Hepatocyte (in vitro differentiated cells): ENCODE measurements at regions not wholly inside any gene's neighbourhood (a gene's known extent, or its start where the extent isn't known, plus 50 kb on each side); places are given as distances from the start of the nearest gene placed in this dataset.

ENCODE experiments used
- DNase-seq: peaks from one replicate; pipeline ENCODE4 v3.0.0-alpha.2; 2016; ENCODE audit warnings: low spot score
- H2AFZ ChIP-seq: fragments of 200-600 bp; sonication (generic); 2 replicates; pipeline ENCODE4 v1.6.0; 2016; ENCODE audit warnings: antibody characterized with exemption, mild to moderate bottlenecking
- H3K27ac ChIP-seq: fragments of 200-600 bp; sonication (generic); 2 replicates; pipeline ENCODE4 v1.5.1; 2016; ENCODE audit warnings: mild to moderate bottlenecking
- H3K27me3 ChIP-seq: fragments of 200-600 bp; sonication (generic); 2 replicates; pipeline ENCODE4 v1.6.1; 2016
- H3K36me3 ChIP-seq: fragments of 200-600 bp; sonication (generic); replicated peaks from 2 replicates; pipeline ENCODE4 v1.5.1; 2016; ENCODE audit warnings: low read depth; ENCODE audit not compliant: insufficient read depth
- H3K4me1 ChIP-seq: fragments of 200-600 bp; sonication (generic); 2 replicates; pipeline ENCODE4 v1.5.1; 2016; ENCODE audit warnings: mild to moderate bottlenecking, moderate library complexity; ENCODE audit not compliant: insufficient read depth
- H3K4me2 ChIP-seq: fragments of 200-600 bp; sonication (generic); 2 replicates; pipeline ENCODE4 v1.6.0; 2016
- H3K4me3 ChIP-seq: fragments of 200-600 bp; sonication (generic); 2 replicates; pipeline ENCODE4 v1.5.1; 2016; ENCODE audit warnings: mild to moderate bottlenecking
- H3K79me2 ChIP-seq: fragments of 200-600 bp; sonication (generic); 2 replicates; pipeline ENCODE4 v1.6.0; 2017; ENCODE audit warnings: mild to moderate bottlenecking
- H3K9me2 ChIP-seq: fragments of 200-600 bp; sonication (generic); replicated peaks from 2 replicates; pipeline ENCODE4 v1.6.0; 2017; ENCODE audit warnings: mild to moderate bottlenecking; ENCODE audit not compliant: insufficient read depth
- H3K9me3 ChIP-seq: fragments of 200-600 bp; sonication (generic); 2 replicates; pipeline ENCODE4 v1.5.1; 2016; ENCODE audit warnings: low read depth, mild to moderate bottlenecking
- H4K20me1 ChIP-seq: fragments of 200-600 bp; sonication (generic); 2 replicates; pipeline ENCODE4 v1.6.0; 2016; ENCODE audit warnings: mild to moderate bottlenecking; ENCODE audit not compliant: insufficient read depth, poor library complexity, severe bottlenecking
- EZH2 ChIP-seq: fragments of 200-600 bp; sonication (generic); IDR thresholded peaks from 2 replicates; pipeline ENCODE4 v1.6.1; 2016; ENCODE audit warnings: antibody characterized with exemption, mild to moderate bottlenecking, borderline replicate concordance
- EZH2phosphoT487 ChIP-seq: fragments of 200-600 bp; sonication (generic); IDR thresholded peaks from one replicate; pipeline ENCODE4 v1.6.1; 2018; ENCODE audit warnings: antibody characterized with exemption, mild to moderate bottlenecking, low read depth, moderate library complexity; ENCODE audit not compliant: unreplicated experiment, severe bottlenecking
- WGBS: methylation state at CpG from one replicate; pipeline ENCODE4 v1.1.6; 2016; ENCODE audit warnings: low lambda C conversion rate; ENCODE audit errors: missing lambda C conversion rate; 5-methylcytosine and 5-hydroxymethylcytosine counted together
- TF ChIP-seq, protein P1 (sequence below): fragments of 200-600 bp; sonication (generic); IDR thresholded peaks from 2 replicates; pipeline ENCODE4 v1.5.1; 2016; ENCODE audit warnings: antibody characterized with exemption, mild to moderate bottlenecking; ENCODE audit not compliant: poor library complexity

GRCh38 chr4:185894481-185894880 lies 82.5 kb upstream of the SORBS2 start:
- Histone ChIP-seq H3K4me1 (no peaks in the 10 kb centered on the region), H3K27ac (no peak overlapping the region), H3K4me2 (no peak overlapping the region), H3K9me2 (no peaks in the 10 kb centered on the region), H3K79me2 (no peaks in the 10 kb centered on the region), H3K27me3 (no peaks in the 10 kb centered on the region), H2AFZ (no peak overlapping the region), H4K20me1 (no peaks in the 10 kb centered on the region), H3K36me3 (no peaks in the 10 kb centered on the region), H3K9me3 (no peaks in the 10 kb centered on the region), H3K4me3 (no peak overlapping the region)
- TF ChIP-seq, protein P1, sequence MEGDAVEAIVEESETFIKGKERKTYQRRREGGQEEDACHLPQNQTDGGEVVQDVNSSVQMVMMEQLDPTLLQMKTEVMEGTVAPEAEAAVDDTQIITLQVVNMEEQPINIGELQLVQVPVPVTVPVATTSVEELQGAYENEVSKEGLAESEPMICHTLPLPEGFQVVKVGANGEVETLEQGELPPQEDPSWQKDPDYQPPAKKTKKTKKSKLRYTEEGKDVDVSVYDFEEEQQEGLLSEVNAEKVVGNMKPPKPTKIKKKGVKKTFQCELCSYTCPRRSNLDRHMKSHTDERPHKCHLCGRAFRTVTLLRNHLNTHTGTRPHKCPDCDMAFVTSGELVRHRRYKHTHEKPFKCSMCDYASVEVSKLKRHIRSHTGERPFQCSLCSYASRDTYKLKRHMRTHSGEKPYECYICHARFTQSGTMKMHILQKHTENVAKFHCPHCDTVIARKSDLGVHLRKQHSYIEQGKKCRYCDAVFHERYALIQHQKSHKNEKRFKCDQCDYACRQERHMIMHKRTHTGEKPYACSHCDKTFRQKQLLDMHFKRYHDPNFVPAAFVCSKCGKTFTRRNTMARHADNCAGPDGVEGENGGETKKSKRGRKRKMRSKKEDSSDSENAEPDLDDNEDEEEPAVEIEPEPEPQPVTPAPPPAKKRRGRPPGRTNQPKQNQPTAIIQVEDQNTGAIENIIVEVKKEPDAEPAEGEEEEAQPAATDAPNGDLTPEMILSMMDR: no peak
- no peak for TF ChIP-seq EZH2
- TF ChIP-seq EZH2phosphoT487: no peak
- DNase-seq: no peak
- 87% methylated on average over 4 of the region's 4 CpGs for WGBS

DNA sequence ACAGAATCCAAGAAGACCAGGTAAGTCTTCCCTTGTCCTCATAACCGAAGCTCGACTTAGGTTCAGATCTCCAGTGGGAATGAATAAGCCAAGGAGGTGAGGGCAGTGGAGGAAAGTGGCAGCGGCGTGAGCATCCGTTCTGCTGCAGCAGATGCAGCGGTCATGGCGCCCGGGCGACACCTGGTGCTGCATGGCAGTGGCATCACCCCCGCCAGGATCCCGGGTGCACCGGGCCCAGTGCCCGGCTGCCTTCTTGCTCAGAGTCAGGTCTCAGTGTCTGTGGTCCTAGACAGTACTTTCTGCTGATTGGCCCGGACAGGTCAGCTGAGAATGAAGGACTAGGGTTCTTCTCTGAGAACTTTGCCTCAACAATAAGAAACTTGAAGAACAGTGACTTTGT lies 83.4 kb upstream of the SORBS2 start:
- WGBS: 95% methylated on average over 14 of the region's 14 CpGs
- no peak for DNase-seq

DNA sequence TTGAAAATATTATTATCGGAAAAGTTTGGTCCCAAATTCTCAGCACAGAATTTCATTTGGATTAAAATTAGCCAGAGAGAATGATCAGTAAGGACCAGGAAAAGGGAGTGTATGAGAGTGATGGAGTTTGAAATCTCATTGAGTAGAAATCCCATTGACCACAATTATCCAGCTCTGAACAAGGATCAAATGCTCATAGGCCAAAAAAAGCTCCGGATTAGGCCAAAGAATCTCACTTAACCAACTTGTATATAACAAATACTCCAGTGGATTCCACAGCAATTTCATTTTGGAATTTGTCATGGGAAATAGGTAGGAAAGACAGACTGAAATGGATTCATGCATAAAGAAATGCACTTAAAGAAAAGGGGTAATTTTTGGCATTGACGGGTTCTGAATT lies 83.9 kb upstream of the SORBS2 start:
- H3K4me2 ChIP-seq: no peak overlapping the region
- DNase-seq: no peak
- no peaks in the 10 kb centered on the region for H3K4me1 ChIP-seq
- no peak overlapping the region for H2AFZ ChIP-seq
- H3K9me3 ChIP-seq: no peaks in the 10 kb centered on the region
- H3K9me2 ChIP-seq: no peaks in the 10 kb centered on the region
- no peaks in the 10 kb centered on the region for H3K79me2 ChIP-seq
- TF ChIP-seq EZH2phosphoT487 (no peak), EZH2 (no peak)
- TF ChIP-seq, protein P1: no peak
- no peaks in the 10 kb centered on the region for H3K27me3 ChIP-seq
- no peaks in the 10 kb centered on the region for H4K20me1 ChIP-seq
- H3K27ac ChIP-seq: no peak overlapping the region
- no peaks in the 10 kb centered on the region for H3K36me3 ChIP-seq
- H3K4me3 ChIP-seq: no peak overlapping the region
- WGBS: 95% methylated on average over 3 of the region's 3 CpGs

More for the DNA sequence above, 83.4 kb upstream of the SORBS2 start:
- TF ChIP-seq, protein P1: no peak
- no peak for TF ChIP-seq EZH2
- no peaks in the 10 kb centered on the region for H3K9me3 ChIP-seq
- H3K4me2 ChIP-seq: no peak overlapping the region
- no peak overlapping the region for H3K4me3 ChIP-seq
- H3K79me2 ChIP-seq: no peaks in the 10 kb centered on the region
- no peak overlapping the region for H2AFZ ChIP-seq
- no peaks in the 10 kb centered on the region for H4K20me1 ChIP-seq
- no peaks in the 10 kb centered on the region for H3K27me3 ChIP-seq
- no peak overlapping the region for H3K27ac ChIP-seq
- H3K36me3 ChIP-seq: no peaks in the 10 kb centered on the region
- H3K4me1 ChIP-seq: no peaks in the 10 kb centered on the region
- H3K9me2 ChIP-seq: no peaks in the 10 kb centered on the region
